Activated naive CD4-positive, alpha-beta T cell treated with anti-CD3 and anti-CD28 coated beads for 36 hours (primary cell): ENCODE measurements at regions not wholly inside any gene's neighbourhood (a gene's known extent, or its start where the extent isn't known, plus 50 kb on each side); places are given as distances from the start of the nearest gene placed in this dataset.

Source experiments
- CTCF ChIA-PET: fragments of 350-600 bp; sonication (Branson Sonifier 250); formaldehyde crosslinking; loops from one replicate; lab custom pipeline; 2021; ENCODE audit warnings: antibody characterized with exemption; lab: Charles Lee
- DNase-seq: peaks from one replicate; pipeline ENCODE4 v3.0.0-alpha.2; 2020
- H3K27ac Mint-ChIP-seq: one replicate; pipeline ENCODE4 v1.8.0; 2021; ENCODE audit warnings: mild to moderate bottlenecking, mixed read lengths
- H3K27me3 Mint-ChIP-seq: one replicate; pipeline ENCODE4 v1.8.0; 2021; ENCODE audit warnings: low read depth, mixed read lengths
- H3K36me3 Mint-ChIP-seq: one replicate; pipeline ENCODE4 v1.8.0; 2021; ENCODE audit warnings: low read depth, mixed read lengths
- H3K4me1 Mint-ChIP-seq: one replicate; pipeline ENCODE4 v1.8.0; 2021; ENCODE audit warnings: low read depth, mixed read lengths
- H3K4me3 Mint-ChIP-seq: one replicate; pipeline ENCODE4 v1.8.0; 2021; ENCODE audit warnings: mild to moderate bottlenecking, moderate library complexity, mixed read lengths
- H3K9me3 Mint-ChIP-seq: one replicate; pipeline ENCODE4 v1.8.0; 2021; ENCODE audit warnings: mixed read lengths
- intact Hi-C: fragments of 100-400 bp; cut with micrococcal nuclease; formaldehyde crosslinking; loops from one replicate; pipeline ENCODE4 v1.15.1; 2023

DNA sequence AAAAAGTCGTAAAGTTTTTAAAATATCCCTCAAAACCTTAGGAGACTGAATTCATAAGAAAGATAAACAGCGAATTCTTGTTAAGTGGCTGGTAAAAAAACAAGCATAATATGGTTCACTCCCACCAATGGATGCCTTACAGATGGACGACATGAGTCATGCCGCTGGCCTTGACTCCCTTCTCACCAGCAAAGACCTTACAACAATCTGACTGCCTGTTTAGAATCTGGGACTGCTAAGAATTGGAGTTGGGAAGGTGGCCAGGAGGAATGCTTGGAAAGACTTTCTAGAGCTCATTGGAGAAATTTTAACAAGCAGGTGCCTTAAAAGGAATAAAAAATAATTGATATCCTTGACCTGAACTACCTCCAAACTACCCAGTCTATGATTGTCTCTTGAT lies 206.9 kb upstream of the FMN2 start:
- DNase-seq = no peak
- no peak overlapping the region for H3K4me3 Mint-ChIP-seq
- intact Hi-C loops = no loop called here
- H3K9me3 Mint-ChIP-seq = no peaks in the 10 kb centered on the region
- no peak overlapping the region for H3K27ac Mint-ChIP-seq
- CTCF ChIA-PET = no interaction called here
- no peaks in the 10 kb centered on the region for H3K36me3 Mint-ChIP-seq
- H3K4me1 Mint-ChIP-seq = no peaks in the 10 kb centered on the region
- no peaks in the 10 kb centered on the region for H3K27me3 Mint-ChIP-seq

DNA sequence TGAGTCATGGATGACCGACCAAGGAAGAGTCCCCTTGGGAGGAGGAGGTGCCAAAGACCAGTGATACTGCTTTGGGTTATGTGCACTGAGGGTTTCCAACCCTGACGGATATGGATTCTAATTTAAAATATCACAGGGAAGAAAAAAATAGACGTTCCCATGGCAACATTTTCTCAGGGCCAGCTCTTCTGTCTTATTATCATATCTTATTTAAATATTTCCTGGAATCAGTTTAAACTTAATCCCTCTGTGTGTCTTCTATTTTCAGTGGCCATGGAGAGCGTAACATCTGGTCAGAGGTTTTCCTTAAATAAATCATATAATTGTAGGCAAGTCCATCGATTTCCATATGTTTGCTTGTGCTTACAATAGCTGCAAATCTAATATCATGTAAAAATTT lies 205.4 kb upstream of the FMN2 start:
- no peaks in the 10 kb centered on the region for H3K4me1 Mint-ChIP-seq

DNA sequence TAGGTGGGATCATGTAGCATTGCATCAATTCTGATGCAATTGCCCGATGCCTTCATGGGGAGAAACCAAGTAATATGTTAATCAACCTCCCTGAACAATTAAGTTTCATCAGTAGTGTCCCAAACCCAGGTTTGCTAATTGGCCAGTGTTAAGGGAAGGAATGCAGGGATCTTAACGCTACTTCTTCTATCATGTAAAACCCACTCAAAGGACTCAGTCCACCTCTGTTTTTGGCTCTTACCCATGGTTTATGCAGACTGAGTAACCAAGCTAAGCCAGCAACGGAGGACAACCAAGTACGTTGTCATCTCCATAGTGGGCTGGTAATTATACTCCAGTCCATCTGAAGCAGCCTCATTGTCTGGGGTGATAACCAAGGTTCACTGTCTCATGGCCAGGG lies 203.0 kb upstream of the FMN2 start:
- no peak for DNase-seq
- CTCF ChIA-PET = no interaction called here
- Mint-ChIP-seq H3K4me1 (no peaks in the 10 kb centered on the region), H3K27ac (no peak overlapping the region), H3K36me3 (no peaks in the 10 kb centered on the region), H3K27me3 (no peaks in the 10 kb centered on the region), H3K9me3 (no peaks in the 10 kb centered on the region), H3K4me3 (no peak overlapping the region)
- intact Hi-C loops = no loop called here

More for the DNA sequence above, 205.4 kb upstream of the FMN2 start:
- intact Hi-C loops = no loop called here
- Mint-ChIP-seq H3K9me3 (no peaks in the 10 kb centered on the region), H3K27ac (no peak overlapping the region), H3K27me3 (no peaks in the 10 kb centered on the region), H3K4me3 (no peak overlapping the region), H3K36me3 (no peaks in the 10 kb centered on the region)
- DNase-seq = no peak
- CTCF ChIA-PET = interaction anchor here (0.7 kb wide), 1 partner anchor 481 kb away, joined by 3 read pairs; no protein-coding TSS in a partner anchor

DNA sequence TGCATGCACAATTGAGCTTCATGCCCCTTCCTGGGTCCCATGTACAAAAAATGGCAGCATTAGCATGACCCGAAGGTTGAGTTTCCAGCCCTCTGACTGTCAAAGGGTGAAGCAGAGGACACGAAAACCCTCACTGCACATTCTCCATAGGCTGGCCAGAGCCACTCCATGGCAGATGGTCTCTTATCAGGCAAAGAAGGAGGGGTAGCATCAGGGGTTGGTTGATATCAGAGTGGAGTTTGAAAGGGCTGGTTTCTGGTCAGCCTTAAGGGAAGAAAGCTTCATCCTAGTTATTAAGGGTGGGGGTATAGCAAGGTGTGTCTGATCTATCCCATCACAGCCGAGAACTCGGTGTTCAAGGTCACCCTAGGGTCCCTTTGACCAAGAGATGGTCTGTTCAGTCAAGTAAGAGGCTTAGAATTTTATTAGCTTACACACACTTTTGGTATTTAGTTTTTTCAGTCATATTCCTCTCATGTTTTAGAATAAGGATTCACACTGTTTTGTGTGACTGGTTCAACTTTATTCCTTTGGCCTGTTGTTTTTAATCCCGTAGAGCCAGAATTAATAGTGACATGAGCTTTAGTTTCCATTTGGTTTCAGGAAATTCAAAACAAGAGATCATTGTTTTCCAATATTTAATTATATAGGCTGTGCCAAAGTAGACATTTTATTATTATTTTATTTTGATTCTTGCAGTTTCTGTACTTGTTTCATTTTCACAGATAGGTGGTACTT lies 199.9 kb upstream of the FMN2 start:
- Mint-ChIP-seq H3K27ac (no peak overlapping the region), H3K4me3 (no peak overlapping the region), H3K4me1 (no peaks in the 10 kb centered on the region), H3K9me3 (no peaks in the 10 kb centered on the region), H3K27me3 (no peaks in the 10 kb centered on the region), H3K36me3 (no peaks in the 10 kb centered on the region)
- DNase-seq = no peak
- CTCF ChIA-PET = interaction anchor here (1.0 kb wide), 1 partner anchor 9 kb away, joined by 3 read pairs; no protein-coding TSS in a partner anchor
- intact Hi-C loops = no loop called here

DNA sequence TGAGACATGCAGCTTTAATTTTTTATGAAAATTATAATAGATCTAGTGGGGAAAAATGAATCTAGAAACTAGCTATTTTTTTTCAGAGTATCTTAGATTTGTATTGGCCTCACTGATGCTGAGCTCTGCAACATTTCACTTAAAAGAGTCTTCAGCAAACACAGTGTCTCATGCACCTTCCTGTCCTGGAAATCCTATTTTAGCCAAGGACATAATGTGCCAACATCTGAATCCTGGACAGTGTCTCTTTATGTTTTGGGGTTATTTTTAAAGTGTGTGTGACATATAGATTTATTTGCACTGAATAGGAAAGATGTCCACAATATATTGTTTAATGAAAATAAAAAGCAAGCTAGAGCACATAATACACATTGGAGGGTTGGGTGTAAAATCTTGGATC lies 199.1 kb upstream of the FMN2 start:
- DNase-seq = no peak
- peaks cover under 1% of the 10 kb centered on the region for H3K4me1 Mint-ChIP-seq
- intact Hi-C loops = no loop called here
- no peaks in the 10 kb centered on the region for H3K27me3 Mint-ChIP-seq
- H3K27ac Mint-ChIP-seq = no peak overlapping the region
- no peaks in the 10 kb centered on the region for H3K36me3 Mint-ChIP-seq
- H3K4me3 Mint-ChIP-seq = no peak overlapping the region
- CTCF ChIA-PET = no interaction called here
- H3K9me3 Mint-ChIP-seq = no peaks in the 10 kb centered on the region

DNA sequence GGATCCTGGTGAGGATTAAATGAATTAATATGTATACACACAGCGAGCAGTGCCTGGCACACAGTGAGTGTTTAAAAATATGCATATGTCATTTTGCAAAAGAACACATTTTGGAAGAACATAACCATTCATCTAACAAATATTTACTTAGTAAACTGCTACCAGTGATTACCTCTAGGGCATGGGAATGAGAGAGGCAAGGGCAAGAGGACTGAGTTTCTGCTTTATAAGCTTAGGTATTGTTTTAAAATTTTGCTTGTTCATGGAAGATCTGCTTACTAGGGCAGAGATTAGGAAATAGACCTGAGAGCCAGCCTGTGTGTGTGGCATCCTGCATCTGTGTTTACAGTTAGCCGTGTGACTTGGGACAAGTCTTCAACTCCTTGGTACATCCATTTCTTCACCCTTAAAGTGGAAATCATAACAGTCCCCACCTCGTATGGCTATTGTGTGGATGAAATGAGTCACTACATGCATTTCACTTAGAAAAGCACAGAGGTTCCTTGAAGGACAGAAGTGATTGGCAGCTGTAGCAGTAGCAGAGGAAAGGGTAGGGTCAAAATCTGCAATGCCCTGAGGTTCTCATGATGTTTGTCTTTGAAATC lies 198.5 kb upstream of the FMN2 start:
- H3K27me3 Mint-ChIP-seq = no peaks in the 10 kb centered on the region
- no peak overlapping the region for H3K27ac Mint-ChIP-seq
- no peaks in the 10 kb centered on the region for H3K36me3 Mint-ChIP-seq
- H3K4me1 Mint-ChIP-seq = peaks cover 2% of the 10 kb centered on the region
- intact Hi-C loops = no loop called here
- no peak for DNase-seq
- CTCF ChIA-PET = no interaction called here
- no peaks in the 10 kb centered on the region for H3K9me3 Mint-ChIP-seq
- no peak overlapping the region for H3K4me3 Mint-ChIP-seq

DNA sequence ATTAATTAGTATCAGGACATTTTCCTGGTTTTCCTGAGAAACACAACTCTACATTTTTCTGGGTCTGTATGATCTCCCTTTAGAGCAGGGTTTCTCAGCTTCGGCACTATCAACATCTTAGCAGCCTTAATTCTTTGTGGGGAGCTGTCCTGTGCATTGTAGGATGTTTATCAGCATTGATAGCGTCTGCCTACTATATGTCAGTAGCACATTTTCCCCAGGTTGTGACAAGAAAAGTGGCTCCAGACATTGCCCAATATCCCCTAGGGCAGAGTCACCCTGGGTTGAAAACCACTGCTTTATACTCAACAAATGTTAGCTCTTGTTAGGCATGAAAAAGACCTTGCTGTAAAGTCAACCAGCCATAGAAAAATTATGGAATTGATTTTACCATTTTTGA lies 195.1 kb upstream of the FMN2 start:
- CTCF ChIA-PET = no interaction called here
- Mint-ChIP-seq H3K9me3 (no peaks in the 10 kb centered on the region), H3K36me3 (no peaks in the 10 kb centered on the region), H3K4me3 (no peak overlapping the region), H3K27me3 (no peaks in the 10 kb centered on the region), H3K27ac (no peak overlapping the region), H3K4me1 (peaks cover 2% of the 10 kb centered on the region)
- intact Hi-C loops = loop anchor here (5.0 kb wide), 1 partner anchor 84 kb away; no protein-coding TSS in a partner anchor
- no peak for DNase-seq

DNA sequence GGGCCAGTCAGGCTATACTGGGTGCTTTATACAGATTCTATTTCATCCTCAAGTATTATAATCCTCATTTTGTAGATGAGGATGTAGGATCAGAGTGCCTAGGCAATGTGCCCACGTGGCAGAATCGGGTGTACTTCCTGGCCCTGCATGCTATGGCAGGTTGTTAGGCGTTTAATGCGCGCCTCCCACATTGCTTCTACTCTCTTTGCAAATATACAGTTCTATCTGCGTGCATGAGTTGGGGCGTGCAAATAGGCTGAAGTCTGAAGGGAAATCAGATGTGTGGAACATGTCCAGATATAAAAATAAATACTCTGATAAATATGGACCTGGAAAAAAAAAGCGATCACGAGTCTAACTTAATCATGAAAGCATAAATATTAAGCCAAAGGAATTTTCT lies 194.7 kb upstream of the FMN2 start:
- H3K27ac Mint-ChIP-seq = no peak overlapping the region
- intact Hi-C loops = loop anchor here (5.0 kb wide), 1 partner anchor 85 kb away; no protein-coding TSS in a partner anchor
- CTCF ChIA-PET = interaction anchor here (0.5 to 1.7 kb wide), 8 partner anchors 10 to 946 kb away, joined by 3 to 8 read pairs (median 3); no protein-coding TSS in a partner anchor
- H3K9me3 Mint-ChIP-seq = no peaks in the 10 kb centered on the region
- no peaks in the 10 kb centered on the region for H3K27me3 Mint-ChIP-seq
- peaks cover 2% of the 10 kb centered on the region for H3K4me1 Mint-ChIP-seq
- H3K36me3 Mint-ChIP-seq = no peaks in the 10 kb centered on the region
- no peak overlapping the region for H3K4me3 Mint-ChIP-seq
- no peak for DNase-seq

DNA sequence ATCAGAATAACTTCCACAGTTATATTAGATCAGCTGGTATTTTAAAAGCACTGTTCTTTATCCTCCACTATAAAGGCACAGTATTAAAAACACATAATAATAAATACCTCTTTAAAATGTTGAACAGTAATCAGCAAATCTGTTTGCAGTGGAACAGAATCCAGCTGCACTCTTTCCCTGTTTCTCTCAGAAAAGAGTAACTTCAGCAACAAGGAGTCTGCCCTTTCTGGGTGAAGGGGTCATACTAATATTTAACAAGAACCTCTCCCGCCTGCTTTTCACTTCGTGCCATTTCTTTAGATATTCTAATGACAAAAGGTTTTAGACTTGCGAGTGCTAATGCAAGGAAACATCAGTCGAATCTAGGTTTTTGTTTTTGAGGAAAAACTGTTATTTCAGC lies 194.2 kb upstream of the FMN2 start:
- no peaks in the 10 kb centered on the region for H3K9me3 Mint-ChIP-seq
- no peak overlapping the region for H3K27ac Mint-ChIP-seq
- no peak for DNase-seq
- CTCF ChIA-PET = interaction anchor here (0.5 to 1.7 kb wide), 30 partner anchors 10 to 1890 kb away, joined by 3 to 15 read pairs (median 3); partner anchors contain the start of gene CHRM3
- H3K4me1 Mint-ChIP-seq = peaks cover 2% of the 10 kb centered on the region
- H3K27me3 Mint-ChIP-seq = no peaks in the 10 kb centered on the region
- H3K4me3 Mint-ChIP-seq = no peak overlapping the region
- H3K36me3 Mint-ChIP-seq = no peaks in the 10 kb centered on the region
- intact Hi-C loops = loop anchor here (5.0 kb wide), 1 partner anchor 85 kb away; no protein-coding TSS in a partner anchor

DNA sequence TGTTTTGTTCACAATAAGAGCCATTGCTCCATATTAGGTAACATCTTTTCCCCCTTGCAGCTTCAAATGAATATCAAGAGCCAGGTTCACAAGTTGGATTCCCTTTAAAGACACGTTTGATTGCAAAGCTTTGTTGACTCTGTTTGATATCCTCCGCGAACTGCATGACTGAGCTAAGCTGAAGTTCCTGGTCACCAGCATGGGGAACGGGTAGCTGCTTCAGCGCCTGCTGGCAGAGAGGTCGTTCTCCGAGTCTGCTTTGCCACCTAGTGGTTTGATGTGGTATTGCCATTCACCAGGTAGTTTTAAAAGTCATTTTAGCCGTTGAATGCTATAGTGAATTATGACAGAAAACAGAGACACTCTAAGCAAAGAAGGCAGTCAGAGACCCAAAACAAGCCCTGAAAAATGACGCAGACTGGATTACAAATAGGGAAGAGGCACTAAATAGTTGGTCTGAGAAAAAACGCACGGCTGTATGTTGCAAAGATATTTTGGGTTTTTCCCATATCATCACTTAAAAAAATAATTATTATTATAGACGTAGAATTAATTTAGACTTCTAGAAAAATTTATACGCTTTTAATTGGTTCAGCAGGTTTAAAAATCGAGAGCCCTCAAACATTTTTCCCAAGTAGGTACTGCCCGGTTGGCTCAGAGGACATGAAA lies 193.5 kb upstream of the FMN2 start:
- intact Hi-C loops = loop anchor here (1.0 to 5.0 kb wide), 7 partner anchors 86 to 1646 kb away; partner anchors contain the start of gene CHRM3
- DNase-seq = peak; percentile 86
- Mint-ChIP-seq H3K9me3 (no peaks in the 10 kb centered on the region), H3K36me3 (no peaks in the 10 kb centered on the region), H3K4me1 (peaks cover 2% of the 10 kb centered on the region), H3K27ac (no peak overlapping the region), H3K4me3 (no peak overlapping the region), H3K27me3 (no peaks in the 10 kb centered on the region)
- CTCF ChIA-PET = interaction anchor here (0.5 to 1.7 kb wide), 28 partner anchors 10 to 1889 kb away, joined by 3 to 15 read pairs (median 3); partner anchors contain the start of gene CHRM3

DNA sequence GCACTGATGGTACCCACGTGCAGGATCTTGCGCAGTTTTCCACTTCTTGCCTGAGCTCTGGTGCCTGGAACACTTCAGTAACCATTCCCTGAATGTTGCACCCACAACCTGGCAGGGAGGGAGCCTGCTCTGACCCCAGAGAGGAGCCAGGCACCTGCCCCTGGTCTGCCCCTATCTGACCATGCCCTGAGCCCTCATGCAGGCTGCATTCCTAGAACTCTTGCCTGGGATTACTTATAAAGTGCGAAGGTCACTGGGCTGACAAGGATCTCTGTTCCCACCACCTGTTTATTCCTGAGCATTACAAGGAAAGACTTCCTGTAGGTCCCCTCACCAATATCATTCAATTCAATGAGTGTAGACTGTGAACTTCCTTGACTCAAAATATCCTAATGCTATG lies 191.9 kb upstream of the FMN2 start:
- no peak for DNase-seq
- Mint-ChIP-seq H3K36me3 (no peaks in the 10 kb centered on the region), H3K4me1 (peaks cover 2% of the 10 kb centered on the region), H3K27ac (no peak overlapping the region), H3K9me3 (no peaks in the 10 kb centered on the region), H3K27me3 (no peaks in the 10 kb centered on the region), H3K4me3 (no peak overlapping the region)
- CTCF ChIA-PET = no interaction called here
- intact Hi-C loops = loop anchor here (5.0 kb wide), 1 partner anchor 87 kb away; no protein-coding TSS in a partner anchor

DNA sequence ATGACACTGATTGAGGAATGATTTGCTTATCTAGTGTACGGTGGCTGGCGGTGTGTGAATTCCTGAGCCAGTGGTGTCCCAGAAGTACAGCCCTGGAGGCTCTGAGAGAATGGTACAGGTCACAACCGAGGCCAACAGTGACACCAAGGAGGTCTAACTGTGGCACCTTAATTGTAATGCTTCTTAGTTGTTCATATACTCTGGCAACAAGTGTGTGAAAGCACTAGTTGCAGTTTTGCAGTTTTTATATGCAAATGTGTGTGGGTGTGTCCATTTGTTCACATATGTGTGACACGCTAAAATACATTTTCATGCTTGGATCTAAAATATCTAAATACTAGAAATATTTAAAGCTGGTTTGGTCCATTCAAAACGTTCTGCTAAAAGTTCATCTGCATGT lies 185.3 kb upstream of the FMN2 start:
- no peak for DNase-seq
- Mint-ChIP-seq H3K27ac (no peak overlapping the region), H3K4me3 (no peak overlapping the region), H3K27me3 (no peaks in the 10 kb centered on the region), H3K4me1 (no peaks in the 10 kb centered on the region), H3K36me3 (no peaks in the 10 kb centered on the region), H3K9me3 (no peaks in the 10 kb centered on the region)
- CTCF ChIA-PET = no interaction called here
- intact Hi-C loops = no loop called here
